ENCODE measurements at regions not wholly inside any gene's neighbourhood (a gene's known extent, or its start where the extent isn't known, plus 50 kb on each side); places are given as distances from the start of the nearest gene placed in this dataset.

DNA sequence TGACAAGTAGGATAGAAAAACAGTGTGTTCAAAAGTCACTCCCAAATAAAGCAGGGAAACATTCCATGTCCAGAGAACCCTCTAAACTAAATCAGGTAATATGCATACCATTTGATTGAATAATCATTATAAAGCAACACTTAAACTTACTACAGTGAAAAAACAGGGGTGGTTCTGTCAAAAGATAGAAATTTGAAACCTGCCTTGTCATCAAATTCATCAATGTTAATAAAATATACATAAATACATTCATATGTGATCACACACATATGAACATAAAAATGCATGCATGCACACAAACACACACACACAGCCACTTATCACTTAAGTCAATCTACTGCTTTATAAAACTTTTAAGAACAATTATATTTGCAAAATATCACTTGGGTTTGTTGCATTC, 485.8 kb upstream of the TECRL start:
- TF ChIP-seq, protein P1, sequence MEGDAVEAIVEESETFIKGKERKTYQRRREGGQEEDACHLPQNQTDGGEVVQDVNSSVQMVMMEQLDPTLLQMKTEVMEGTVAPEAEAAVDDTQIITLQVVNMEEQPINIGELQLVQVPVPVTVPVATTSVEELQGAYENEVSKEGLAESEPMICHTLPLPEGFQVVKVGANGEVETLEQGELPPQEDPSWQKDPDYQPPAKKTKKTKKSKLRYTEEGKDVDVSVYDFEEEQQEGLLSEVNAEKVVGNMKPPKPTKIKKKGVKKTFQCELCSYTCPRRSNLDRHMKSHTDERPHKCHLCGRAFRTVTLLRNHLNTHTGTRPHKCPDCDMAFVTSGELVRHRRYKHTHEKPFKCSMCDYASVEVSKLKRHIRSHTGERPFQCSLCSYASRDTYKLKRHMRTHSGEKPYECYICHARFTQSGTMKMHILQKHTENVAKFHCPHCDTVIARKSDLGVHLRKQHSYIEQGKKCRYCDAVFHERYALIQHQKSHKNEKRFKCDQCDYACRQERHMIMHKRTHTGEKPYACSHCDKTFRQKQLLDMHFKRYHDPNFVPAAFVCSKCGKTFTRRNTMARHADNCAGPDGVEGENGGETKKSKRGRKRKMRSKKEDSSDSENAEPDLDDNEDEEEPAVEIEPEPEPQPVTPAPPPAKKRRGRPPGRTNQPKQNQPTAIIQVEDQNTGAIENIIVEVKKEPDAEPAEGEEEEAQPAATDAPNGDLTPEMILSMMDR (conservative IDR thresholded peaks at IDR 0.05; ENCODE audit: low read depth, low read length) = no peak
- no peak for TF ChIP-seq RAD21 (IDR thresholded peaks at IDR 0.05; ENCODE audit: low read length)
- TF ChIP-seq RCOR1 (IDR thresholded peaks at IDR 0.05; ENCODE audit: insufficient replicate concordance, low read length) = no peak
- no peak for TF ChIP-seq POLR2A (IDR thresholded peaks at IDR 0.05; ENCODE audit: low read depth, low read length)
- TF ChIP-seq RFX5 (IDR thresholded peaks at IDR 0.05; ENCODE audit: low read depth, low read length) = no peak
- no peak for TF ChIP-seq CEBPB (IDR thresholded peaks at IDR 0.05; ENCODE audit: low read depth, low read length)
- TF ChIP-seq, protein P2, sequence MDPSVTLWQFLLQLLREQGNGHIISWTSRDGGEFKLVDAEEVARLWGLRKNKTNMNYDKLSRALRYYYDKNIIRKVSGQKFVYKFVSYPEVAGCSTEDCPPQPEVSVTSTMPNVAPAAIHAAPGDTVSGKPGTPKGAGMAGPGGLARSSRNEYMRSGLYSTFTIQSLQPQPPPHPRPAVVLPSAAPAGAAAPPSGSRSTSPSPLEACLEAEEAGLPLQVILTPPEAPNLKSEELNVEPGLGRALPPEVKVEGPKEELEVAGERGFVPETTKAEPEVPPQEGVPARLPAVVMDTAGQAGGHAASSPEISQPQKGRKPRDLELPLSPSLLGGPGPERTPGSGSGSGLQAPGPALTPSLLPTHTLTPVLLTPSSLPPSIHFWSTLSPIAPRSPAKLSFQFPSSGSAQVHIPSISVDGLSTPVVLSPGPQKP (IDR thresholded peaks at IDR 0.05; ENCODE audit: borderline replicate concordance, low read depth, low read length) = no peak

All from IMR-90 (cell line).